NCI-H2107 treated with DMSO at 0.1 percent for 48 hours (cell line): ENCODE measurements at regions not wholly inside any gene's neighbourhood (a gene's known extent, or its start where the extent isn't known, plus 50 kb on each side); places are given as distances from the start of the nearest gene placed in this dataset.

Experiments used
- DNase-seq: peaks from one replicate; lab custom pipeline; 2025; ENCODE audit not compliant: unreplicated experiment; lab: John Stamatoyannopoulos, UW

- DNase-seq = no peak
These were observed 137.8 kb upstream of the SPACA1 start for GRCh38 chr6:87909849-87910248.

- DNase-seq = no peak
These were observed 138.4 kb upstream of the SPACA1 start for GRCh38 chr6:87908978-87909811.

- DNase-seq = no peak
These were observed 140.1 kb upstream of the SPACA1 start for GRCh38 chr6:87907521-87907920.

- DNase-seq = no peak
These were observed 142.5 kb upstream of the SPACA1 start for GRCh38 chr6:87905101-87905641.

GRCh38 chr6:87904011-87904410, 143.6 kb upstream of the SPACA1 start:
- DNase-seq = no peak

DNA sequence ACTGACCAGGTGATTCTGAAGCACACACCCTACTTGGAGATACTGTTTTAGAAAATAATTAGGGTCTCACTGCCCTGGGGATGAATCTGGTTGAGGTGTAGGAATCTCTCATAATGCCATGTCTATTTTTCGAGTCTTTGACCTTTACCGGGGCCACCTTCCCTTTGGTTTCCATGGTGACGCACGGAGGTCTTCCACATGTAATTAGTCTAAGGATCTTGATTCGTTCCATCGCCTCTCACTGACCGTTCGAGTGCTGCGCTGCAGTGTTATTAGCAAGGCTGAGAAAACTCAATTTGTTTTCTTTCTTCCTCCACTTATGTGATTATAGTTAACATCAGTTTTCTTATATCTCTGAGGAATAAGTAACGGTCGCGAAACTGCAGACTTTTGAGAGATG, 144.3 kb upstream of the SPACA1 start:
- DNase-seq = no peak

GRCh38 chr6:87902383-87902782, 145.3 kb upstream of the SPACA1 start:
- no peak for DNase-seq

DNA sequence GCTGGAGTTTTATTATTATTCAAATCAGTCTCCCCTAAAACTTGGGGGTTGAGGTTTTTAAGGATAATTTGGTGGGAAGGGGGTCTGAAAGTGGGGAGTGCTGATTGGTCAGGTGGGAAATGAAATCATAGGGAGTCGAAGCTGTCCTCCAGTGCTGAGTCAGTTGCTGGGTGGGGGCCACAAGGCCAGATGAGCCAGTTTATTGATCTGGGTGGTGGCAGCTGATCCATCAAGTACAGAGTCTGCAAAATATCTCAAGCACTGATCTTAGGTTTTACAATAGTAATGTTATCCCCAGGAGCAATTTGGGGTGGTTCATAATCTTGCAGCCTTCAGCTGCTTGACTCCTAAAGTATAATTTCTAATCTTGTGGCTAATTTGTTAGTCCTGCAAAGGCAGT, 146.0 kb upstream of the SPACA1 start:
- no peak for DNase-seq

DNA sequence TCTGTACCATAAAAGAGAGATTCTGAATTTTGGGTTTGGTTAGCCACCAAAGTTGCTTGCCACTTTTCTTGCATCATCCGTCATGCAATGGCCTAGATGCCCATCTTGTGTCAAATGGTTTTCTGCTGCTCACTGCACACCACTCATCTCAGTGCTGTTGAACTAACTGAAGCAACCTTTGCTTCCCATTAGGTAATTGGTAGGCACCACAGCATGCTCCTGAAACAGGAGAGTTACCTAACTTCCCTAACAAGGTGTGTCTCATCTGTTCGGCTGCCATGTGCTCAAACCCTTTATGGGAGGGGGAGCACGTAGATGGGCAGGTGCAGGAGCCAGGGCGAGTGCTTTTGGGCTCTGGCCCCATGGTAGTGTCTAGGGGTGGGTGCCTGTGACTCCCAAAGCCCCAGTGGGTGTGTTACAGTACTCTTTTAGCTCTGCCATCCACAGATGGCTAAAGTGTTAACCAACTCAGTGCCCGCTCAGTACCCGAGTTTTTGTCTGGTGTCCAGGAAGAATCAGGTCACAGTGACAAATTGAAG, 147.4 kb upstream of the SPACA1 start:
- no peak for DNase-seq

GRCh38 chr6:87899499-87900147, 148.0 kb upstream of the SPACA1 start:
- no peak for DNase-seq

DNA sequence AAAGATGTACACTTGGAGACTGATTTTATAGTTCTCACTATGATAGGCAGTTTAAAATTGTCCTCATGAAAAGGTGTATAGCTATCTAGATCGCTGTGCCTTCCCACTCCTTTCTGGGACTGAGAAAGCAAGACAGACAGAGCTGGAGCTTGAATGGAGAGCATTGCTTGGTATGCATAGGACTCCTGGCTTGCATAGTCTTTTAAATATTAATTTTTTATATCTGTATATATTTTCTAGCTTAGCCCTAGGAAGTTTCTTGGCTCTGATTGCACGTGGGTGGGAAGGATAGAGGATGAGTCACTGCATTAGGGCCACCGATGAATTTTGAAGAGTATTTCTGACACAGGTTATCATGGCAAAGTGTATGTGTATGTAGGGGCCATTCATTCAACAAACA, 150.0 kb upstream of the SPACA1 start:
- no peak for DNase-seq

- DNase-seq = no peak
These were observed 150.6 kb upstream of the SPACA1 start for GRCh38 chr6:87897013-87897412.

GRCh38 chr6:87887266-87887665, 160.4 kb upstream of the SPACA1 start:
- DNase-seq = no peak

DNA sequence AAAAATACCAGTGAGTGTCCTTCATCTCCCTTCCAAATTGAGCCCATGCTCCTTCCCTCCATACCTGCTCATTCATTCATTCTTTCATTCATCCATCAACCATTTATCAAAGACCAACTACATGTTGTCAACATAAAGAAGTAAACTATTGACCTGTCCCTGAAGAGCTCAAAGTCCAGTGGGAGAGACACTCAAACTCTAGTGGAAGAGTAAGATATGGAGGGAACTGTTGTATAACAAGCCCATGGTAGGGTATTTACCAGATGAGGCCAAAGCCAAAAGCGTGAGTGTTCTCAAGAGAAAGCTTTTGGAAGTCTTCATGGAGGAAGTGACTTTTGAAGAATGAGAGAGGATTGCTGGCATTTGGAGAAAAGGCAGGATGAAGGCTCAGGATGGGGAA, 163.4 kb upstream of the SPACA1 start:
- DNase-seq = no peak

DNA sequence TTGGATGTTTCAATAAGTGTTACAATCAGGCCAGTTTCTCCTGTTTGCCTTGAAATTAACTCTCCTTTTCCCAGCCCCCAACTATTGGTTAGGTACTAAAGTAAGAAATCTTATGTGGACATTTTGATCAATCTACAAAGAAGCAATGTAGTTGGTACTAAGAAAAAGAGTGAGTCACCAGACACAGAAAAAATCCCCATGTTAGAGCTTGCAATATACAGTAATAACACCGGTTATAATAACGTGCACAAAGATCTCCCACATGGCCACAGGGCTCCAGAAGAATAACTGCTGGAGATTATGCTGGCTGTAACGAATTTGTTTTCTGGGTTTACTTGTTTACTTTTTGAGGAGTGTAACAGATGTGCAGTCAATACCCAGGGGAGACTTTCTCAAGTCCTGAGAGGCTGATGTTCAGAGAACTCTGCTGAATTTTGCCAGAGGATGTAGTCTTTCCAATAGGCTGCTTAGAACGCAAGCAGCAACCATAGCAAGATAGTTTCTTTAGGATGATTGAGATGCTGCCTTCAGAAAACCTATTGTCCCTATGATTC, 166.2 kb upstream of the SPACA1 start:
- no peak for DNase-seq

DNA sequence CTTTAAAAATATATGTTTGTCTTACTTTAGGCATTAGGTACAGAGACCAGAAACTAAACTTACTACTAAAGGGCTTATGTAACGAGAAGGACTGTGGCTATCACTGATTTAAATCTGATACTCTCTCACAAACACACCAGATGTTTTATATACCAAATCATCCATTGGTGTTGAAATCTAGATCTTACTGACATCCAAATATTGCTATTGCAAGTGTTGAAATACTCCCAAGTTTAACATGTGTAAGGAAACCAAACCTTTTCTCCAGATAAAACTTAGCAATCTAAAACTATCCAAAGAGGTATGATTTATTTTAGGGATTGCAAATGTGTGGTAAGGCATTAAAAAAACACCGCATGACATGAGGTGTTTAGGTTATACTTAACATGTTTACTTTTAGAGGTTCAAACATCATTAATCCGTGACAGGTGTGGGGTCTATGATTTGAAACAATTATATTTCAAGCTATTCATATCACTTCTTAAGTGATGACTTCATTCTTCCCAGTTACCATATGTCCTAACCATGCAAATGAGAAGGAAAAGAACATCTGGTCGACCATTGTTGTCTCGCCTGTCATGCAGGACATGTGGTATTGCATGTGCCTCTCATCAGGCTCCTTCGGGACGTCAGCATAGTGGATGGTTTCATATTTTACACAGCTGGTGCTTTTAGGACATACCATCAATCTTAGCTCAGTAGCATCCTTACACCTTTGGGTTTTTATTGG, 168.3 kb upstream of the SPACA1 start:
- peak; percentile 21 for DNase-seq

GRCh38 chr6:87875781-87876180, 171.9 kb upstream of the SPACA1 start:
- no peak for DNase-seq

- no peak for DNase-seq
These were observed 171.5 kb upstream of the AKIRIN2 start for GRCh38 chr6:87873556-87873955.

DNA sequence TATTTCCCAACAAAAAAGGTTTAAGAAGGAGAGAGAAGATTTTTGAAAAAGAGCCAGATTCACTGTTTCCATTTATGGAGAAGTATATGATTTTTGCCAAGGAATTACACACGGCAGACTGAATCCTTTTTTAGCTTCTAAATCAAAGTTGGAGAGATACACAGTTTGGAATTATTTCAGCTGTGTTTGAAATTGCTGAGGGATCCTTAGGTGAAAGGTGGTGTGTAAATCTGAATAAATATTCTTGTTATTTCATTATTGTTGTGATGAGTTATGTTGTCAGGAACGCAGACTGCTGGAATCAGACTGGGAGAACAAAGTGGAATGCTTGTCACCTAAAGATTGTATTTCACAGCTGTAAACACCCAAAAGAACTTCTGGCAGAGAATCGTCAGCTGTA, 168.5 kb upstream of the AKIRIN2 start:
- no peak for DNase-seq

- DNase-seq = no peak
These were observed 167.3 kb upstream of the AKIRIN2 start for GRCh38 chr6:87869064-87869905.
